GM23248 (cell line): ENCODE measurements at regions not wholly inside any gene's neighbourhood (a gene's known extent, or its start where the extent isn't known, plus 50 kb on each side); places are given as distances from the start of the nearest gene placed in this dataset.

ENCODE experiments used
- EZH2 ChIP-seq: fragments of 200-600 bp; sonication (generic); IDR thresholded peaks from 2 replicates; pipeline ENCODE4 v1.6.1; 2018; ENCODE audit warnings: antibody characterized with exemption, mild to moderate bottlenecking; ENCODE audit not compliant: insufficient read depth, poor library complexity, severe bottlenecking
- EZH2phosphoT487 ChIP-seq: fragments of 200-600 bp; sonication (generic); IDR thresholded peaks from 2 replicates; pipeline ENCODE4 v1.6.1; 2018; ENCODE audit warnings: antibody characterized with exemption, moderate library complexity, mild to moderate bottlenecking, low read depth; ENCODE audit not compliant: insufficient read depth

GRCh38 chr4:53730031-53730805 is 138.9 kb upstream of the LNX1 start:
- no peak for TF ChIP-seq EZH2phosphoT487
- no peak for TF ChIP-seq EZH2
